WTC11 (cell line): ENCODE measurements at regions not wholly inside any gene's neighbourhood (a gene's known extent, or its start where the extent isn't known, plus 50 kb on each side); places are given as distances from the start of the nearest gene placed in this dataset.

Experiments used
- ATAC-seq: fragments of 200-7000 bp; cut with Tn5 transposase; 2 replicates; pipeline ENCODE4 v1.10.0; 2021; ENCODE audit warnings: mild to moderate bottlenecking, moderate library complexity
- CTCF ChIA-PET: fragments of 300-600 bp; sonication (Branson Sonifier 250); formaldehyde crosslinking; loops from one replicate; lab custom pipeline; 2021; ENCODE audit warnings: antibody characterized with exemption; lab: Charles Lee
- POLR2A ChIA-PET: fragments of 350-600 bp; sonication (Branson Sonifier 250); formaldehyde crosslinking; loops from one replicate; lab custom pipeline; 2021; ENCODE audit warnings: antibody characterized with exemption; lab: Charles Lee
- DNase-seq: peaks from one replicate; pipeline ENCODE4 v3.0.0; 2021; ENCODE audit warnings: low spot score
- H3K27ac Mint-ChIP-seq: 2 replicates; pipeline ENCODE4 v1.8.0; 2021; ENCODE audit warnings: mixed read lengths
- H3K27me3 Mint-ChIP-seq: 2 replicates; pipeline ENCODE4 v1.8.0; 2021; ENCODE audit warnings: low read depth, mild to moderate bottlenecking, moderate library complexity, mixed read lengths
- H3K36me3 Mint-ChIP-seq: 2 replicates; pipeline ENCODE4 v1.8.0; 2021; ENCODE audit warnings: mixed read lengths
- H3K4me1 Mint-ChIP-seq: 2 replicates; pipeline ENCODE4 v1.8.0; 2022; ENCODE audit warnings: mixed read lengths
- H3K4me3 Mint-ChIP-seq: 2 replicates; pipeline ENCODE4 v1.8.0; 2021; ENCODE audit warnings: mild to moderate bottlenecking, moderate library complexity, mixed read lengths
- H3K9me3 Mint-ChIP-seq: 2 replicates; pipeline ENCODE4 v1.8.0; 2021; ENCODE audit warnings: mixed read lengths
- ATF1 ChIP-seq: sonication (generic); formaldehyde crosslinking; IDR thresholded peaks from 2 replicates; pipeline ENCODE4 v1.8.1; 2023; ENCODE audit warnings: mild to moderate bottlenecking, moderate library complexity, missing genetic modification reagents
- E2F4 ChIP-seq: sonication (generic); formaldehyde crosslinking; IDR thresholded peaks from 2 replicates; pipeline ENCODE4 v1.8.1; 2022; ENCODE audit warnings: low read depth, mild to moderate bottlenecking, moderate library complexity, missing genetic modification reagents, borderline replicate concordance
- ELF4 ChIP-seq: sonication (generic); formaldehyde crosslinking; IDR thresholded peaks from 2 replicates; pipeline ENCODE4 v1.8.1; 2022; ENCODE audit warnings: low read depth, mild to moderate bottlenecking, moderate library complexity, missing genetic modification reagents
- EMX1 ChIP-seq: fragments of 250-450 bp; sonication (Bioruptor Pico); IDR thresholded peaks from 2 replicates; pipeline ENCODE4 v1.8.0; 2021; ENCODE audit warnings: mild to moderate bottlenecking
- ETV6 ChIP-seq: sonication (generic); formaldehyde crosslinking; IDR thresholded peaks from 2 replicates; pipeline ENCODE4 v1.8.1; 2022; ENCODE audit warnings: mild to moderate bottlenecking, missing genetic modification reagents
- KAT7 ChIP-seq: sonication (generic); formaldehyde crosslinking; IDR thresholded peaks from 2 replicates; pipeline ENCODE4 v1.8.1; 2023; ENCODE audit warnings: missing genetic modification reagents, mild to moderate bottlenecking, borderline replicate concordance
- MLX ChIP-seq: sonication (generic); formaldehyde crosslinking; IDR thresholded peaks from 2 replicates; pipeline ENCODE4 v1.8.1; 2023; ENCODE audit warnings: mild to moderate bottlenecking, missing genetic modification reagents, moderate library complexity
- MXD4 ChIP-seq: fragments of 250-450 bp; sonication (Bioruptor Pico); IDR thresholded peaks from 2 replicates; pipeline ENCODE4 v1.8.0; 2021; ENCODE audit warnings: mild to moderate bottlenecking, moderate library complexity, borderline replicate concordance
- NR1H2 ChIP-seq: sonication (generic); formaldehyde crosslinking; IDR thresholded peaks from 2 replicates; pipeline ENCODE4 v1.9.0; 2021; ENCODE audit warnings: mild to moderate bottlenecking, moderate library complexity, missing genetic modification reagents
- RELA ChIP-seq: sonication (generic); formaldehyde crosslinking; IDR thresholded peaks from 2 replicates; pipeline ENCODE4 v1.8.1; 2022; ENCODE audit warnings: missing genetic modification reagents, mild to moderate bottlenecking, borderline replicate concordance
- SMAD3 ChIP-seq: sonication (generic); formaldehyde crosslinking; IDR thresholded peaks from 2 replicates; pipeline ENCODE4 v1.8.0; 2022; ENCODE audit warnings: missing genetic modification reagents, mild to moderate bottlenecking, borderline replicate concordance
- SMAD4 ChIP-seq: sonication (generic); formaldehyde crosslinking; IDR thresholded peaks from 2 replicates; pipeline ENCODE4 v1.8.0; 2022; ENCODE audit warnings: mild to moderate bottlenecking, missing genetic modification reagents
- ZNF121 ChIP-seq: sonication (generic); formaldehyde crosslinking; IDR thresholded peaks from 2 replicates; pipeline ENCODE4 v1.8.0; 2023; ENCODE audit warnings: missing genetic modification reagents
- ZNF138 ChIP-seq: sonication (generic); formaldehyde crosslinking; conservative IDR thresholded peaks from 2 replicates; pipeline ENCODE4 v1.8.1; 2022; ENCODE audit warnings: mild to moderate bottlenecking, moderate library complexity, missing genetic modification reagents
- ZNF416 ChIP-seq: fragments of 250-450 bp; sonication (Bioruptor Pico); IDR thresholded peaks from 2 replicates; pipeline ENCODE4 v1.9.0; 2021; ENCODE audit warnings: mild to moderate bottlenecking, inconsistent platforms
- TF ChIP-seq, protein P1 (sequence below): fragments of 200-600 bp; IDR thresholded peaks from 2 replicates; pipeline ENCODE4 v1.8.0; 2022; ENCODE audit warnings: antibody characterized with exemption
- TF ChIP-seq, protein P2 (sequence below): fragments of 250-450 bp; sonication (Bioruptor Pico); IDR thresholded peaks from 2 replicates; pipeline ENCODE4 v2.1.2; 2022; ENCODE audit warnings: mild to moderate bottlenecking, moderate library complexity
- TF ChIP-seq, protein P3 (sequence below): sonication (generic); formaldehyde crosslinking; IDR thresholded peaks from 2 replicates; pipeline ENCODE4 v1.8.1; 2022; ENCODE audit warnings: missing genetic modification reagents, borderline replicate concordance

DNA sequence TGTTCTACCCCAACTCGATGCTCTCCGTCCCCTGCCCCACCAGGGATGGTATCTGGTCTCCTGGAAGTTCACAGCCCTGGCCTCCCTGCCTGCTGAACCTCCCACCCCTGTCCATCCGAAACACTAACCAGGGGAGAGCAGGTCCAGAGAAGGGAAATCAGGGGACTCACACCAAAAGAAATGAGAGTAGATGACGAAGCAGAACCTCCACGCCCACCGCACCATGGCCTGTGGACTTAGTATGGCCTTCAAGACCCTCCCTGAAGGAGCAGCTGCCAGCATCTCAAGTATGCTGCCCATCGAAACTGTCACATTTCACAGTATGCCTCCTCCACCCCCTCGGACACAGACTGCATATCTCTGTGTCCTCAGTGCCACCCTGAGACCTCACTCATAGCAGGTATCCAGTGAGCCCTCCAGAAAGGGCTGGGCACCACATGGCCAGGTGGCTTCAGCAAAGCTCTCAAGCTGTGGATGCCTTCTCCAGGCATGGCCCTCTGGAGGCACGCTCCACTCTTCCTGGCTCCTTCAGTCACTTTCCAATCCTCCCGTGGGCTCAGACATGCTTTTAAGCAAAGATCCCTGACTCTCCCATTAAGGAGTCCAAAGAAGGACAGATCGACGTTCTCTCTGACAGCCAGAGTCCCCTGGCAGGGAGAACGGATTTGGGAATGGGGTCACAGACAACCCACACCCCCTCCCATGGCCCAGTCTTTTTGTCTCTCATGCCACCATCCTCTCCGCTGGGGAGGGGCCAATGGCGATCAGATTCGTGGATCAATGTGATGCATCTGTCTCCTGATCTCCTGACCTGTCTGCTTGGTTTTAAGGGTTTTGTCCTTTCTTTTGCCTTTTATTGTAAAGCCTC is 158.4 kb downstream of the ANKRD60 start:
- H3K36me3 Mint-ChIP-seq = no peaks in the 10 kb centered on the region
- no peak overlapping the region for H3K27ac Mint-ChIP-seq
- no peak overlapping the region for H3K4me3 Mint-ChIP-seq
- peaks cover 8% of the 10 kb centered on the region for H3K4me1 Mint-ChIP-seq
- DNase-seq (no peak), ATAC-seq (no peak)
- TF ChIP-seq RELA (CRISPR knock-in tag) (no peak), SMAD3 (CRISPR knock-in tag) (no peak), MXD4 (CRISPR knock-in tag) (no peak), E2F4 (CRISPR knock-in tag) (no peak), ZNF121 (CRISPR knock-in tag) (no peak)
- TF ChIP-seq, protein P1, sequence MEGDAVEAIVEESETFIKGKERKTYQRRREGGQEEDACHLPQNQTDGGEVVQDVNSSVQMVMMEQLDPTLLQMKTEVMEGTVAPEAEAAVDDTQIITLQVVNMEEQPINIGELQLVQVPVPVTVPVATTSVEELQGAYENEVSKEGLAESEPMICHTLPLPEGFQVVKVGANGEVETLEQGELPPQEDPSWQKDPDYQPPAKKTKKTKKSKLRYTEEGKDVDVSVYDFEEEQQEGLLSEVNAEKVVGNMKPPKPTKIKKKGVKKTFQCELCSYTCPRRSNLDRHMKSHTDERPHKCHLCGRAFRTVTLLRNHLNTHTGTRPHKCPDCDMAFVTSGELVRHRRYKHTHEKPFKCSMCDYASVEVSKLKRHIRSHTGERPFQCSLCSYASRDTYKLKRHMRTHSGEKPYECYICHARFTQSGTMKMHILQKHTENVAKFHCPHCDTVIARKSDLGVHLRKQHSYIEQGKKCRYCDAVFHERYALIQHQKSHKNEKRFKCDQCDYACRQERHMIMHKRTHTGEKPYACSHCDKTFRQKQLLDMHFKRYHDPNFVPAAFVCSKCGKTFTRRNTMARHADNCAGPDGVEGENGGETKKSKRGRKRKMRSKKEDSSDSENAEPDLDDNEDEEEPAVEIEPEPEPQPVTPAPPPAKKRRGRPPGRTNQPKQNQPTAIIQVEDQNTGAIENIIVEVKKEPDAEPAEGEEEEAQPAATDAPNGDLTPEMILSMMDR = no peak
- TF ChIP-seq, protein P2, sequence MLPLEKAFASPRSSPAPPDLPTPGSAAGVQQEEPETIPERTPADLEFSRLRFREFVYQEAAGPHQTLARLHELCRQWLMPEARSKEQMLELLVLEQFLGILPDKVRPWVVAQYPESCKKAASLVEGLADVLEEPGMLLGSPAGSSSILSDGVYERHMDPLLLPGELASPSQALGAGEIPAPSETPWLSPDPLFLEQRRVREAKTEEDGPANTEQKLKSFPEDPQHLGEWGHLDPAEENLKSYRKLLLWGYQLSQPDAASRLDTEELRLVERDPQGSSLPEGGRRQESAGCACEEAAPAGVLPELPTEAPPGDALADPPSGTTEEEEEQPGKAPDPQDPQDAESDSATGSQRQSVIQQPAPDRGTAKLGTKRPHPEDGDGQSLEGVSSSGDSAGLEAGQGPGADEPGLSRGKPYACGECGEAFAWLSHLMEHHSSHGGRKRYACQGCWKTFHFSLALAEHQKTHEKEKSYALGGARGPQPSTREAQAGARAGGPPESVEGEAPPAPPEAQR (CRISPR knock-in tag) = no peak
- TF ChIP-seq, protein P3, sequence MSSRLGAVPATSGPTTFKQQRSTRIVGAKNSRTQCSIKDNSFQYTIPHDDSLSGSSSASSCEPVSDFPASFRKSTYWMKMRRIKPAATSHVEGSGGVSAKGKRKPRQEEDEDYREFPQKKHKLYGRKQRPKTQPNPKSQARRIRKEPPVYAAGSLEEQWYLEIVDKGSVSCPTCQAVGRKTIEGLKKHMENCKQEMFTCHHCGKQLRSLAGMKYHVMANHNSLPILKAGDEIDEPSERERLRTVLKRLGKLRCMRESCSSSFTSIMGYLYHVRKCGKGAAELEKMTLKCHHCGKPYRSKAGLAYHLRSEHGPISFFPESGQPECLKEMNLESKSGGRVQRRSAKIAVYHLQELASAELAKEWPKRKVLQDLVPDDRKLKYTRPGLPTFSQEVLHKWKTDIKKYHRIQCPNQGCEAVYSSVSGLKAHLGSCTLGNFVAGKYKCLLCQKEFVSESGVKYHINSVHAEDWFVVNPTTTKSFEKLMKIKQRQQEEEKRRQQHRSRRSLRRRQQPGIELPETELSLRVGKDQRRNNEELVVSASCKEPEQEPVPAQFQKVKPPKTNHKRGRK (CRISPR knock-in tag) = no peak
- POLR2A ChIA-PET = no interaction called here
- CTCF ChIA-PET = interaction anchor here (1.2 kb wide), 1 partner anchor 17 kb away, joined by 3 read pairs; no protein-coding TSS in a partner anchor
- H3K27me3 Mint-ChIP-seq = no peaks in the 10 kb centered on the region; the same call in none of the 2 replicates
- H3K9me3 Mint-ChIP-seq = peaks cover 5% of the 10 kb centered on the region; the same call in 1 of the 2 replicates

DNA sequence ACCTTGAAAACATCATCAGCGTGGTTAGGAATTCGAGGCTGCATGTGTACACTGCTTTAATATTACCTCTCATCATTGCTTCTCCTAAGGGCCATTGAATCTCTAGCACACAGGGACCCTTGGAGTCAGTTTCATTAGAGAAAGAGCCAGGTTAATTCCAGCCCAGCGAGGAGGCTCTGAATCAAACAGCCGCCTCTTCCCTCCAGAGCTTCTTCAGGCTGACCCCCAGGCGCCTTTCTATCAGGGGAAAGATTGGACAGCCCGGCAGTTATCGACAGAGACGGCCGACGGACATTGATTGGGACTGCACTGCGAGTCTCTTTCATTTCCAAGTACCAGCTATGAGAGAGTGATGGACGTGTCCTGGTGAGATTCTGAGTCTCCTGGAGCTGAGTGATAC is 159.2 kb downstream of the ANKRD60 start:
- ATAC-seq = no peak
- H3K27me3 Mint-ChIP-seq = no peaks in the 10 kb centered on the region; the same call in none of the 2 replicates
- POLR2A ChIA-PET = no interaction called here

DNA sequence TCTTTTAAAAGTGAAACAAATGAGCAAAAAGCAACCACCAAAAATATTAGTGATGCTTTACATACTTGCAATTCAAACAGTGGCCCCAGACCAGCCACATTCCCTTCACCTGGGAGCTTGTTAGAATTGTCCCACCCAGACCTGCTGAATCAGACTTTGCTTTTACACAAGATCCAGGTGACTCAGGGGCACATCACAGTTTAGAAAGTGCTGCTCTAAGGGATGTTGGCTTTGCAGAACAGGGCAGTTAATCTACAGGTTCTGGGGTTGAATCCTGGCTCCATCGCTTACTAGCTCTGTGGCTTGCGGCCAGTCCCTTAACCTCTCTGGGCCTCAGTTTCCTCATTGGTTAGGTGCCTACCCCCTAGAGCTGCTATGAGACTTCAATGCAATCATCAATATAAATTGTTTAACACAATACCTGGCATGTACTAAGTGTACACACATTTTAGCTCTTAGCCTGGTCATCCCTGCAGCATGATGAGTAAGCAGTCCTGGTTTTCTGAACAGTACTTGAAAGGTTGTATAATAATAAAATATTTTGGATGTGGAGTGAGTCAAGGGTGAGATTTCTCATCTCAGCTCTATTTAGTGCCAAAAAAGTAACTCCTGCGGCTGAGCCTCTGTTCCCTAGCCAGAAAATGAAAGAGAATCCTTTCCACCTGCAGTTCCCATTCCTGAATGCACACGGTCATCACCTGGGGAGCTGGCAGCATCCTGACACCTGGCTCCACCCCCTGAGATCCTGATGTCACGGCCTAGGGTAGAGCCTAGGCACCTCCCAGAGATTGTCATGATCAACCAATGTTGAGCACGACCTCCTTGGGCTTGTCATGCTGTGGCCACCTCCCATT is 162.7 kb downstream of the ANKRD60 start:
- no peaks in the 10 kb centered on the region; the same call in none of the 2 replicates for H3K27me3 Mint-ChIP-seq
- ChIA-PET CTCF (interaction anchor here (1.0 to 1.3 kb wide), 2 partner anchors 22 to 443 kb away, joined by 4 to 7 read pairs; no protein-coding TSS in a partner anchor), POLR2A (no interaction called here)
- no peak overlapping the region for H3K4me3 Mint-ChIP-seq
- H3K4me1 Mint-ChIP-seq = no peaks in the 10 kb centered on the region
- peaks cover 2% of the 10 kb centered on the region; the same call in 1 of the 2 replicates for H3K36me3 Mint-ChIP-seq
- H3K27ac Mint-ChIP-seq = no peak overlapping the region
- DNase-seq = no peak
- peaks cover 19% of the 10 kb centered on the region for H3K9me3 Mint-ChIP-seq
- TF ChIP-seq ELF4 (CRISPR knock-in tag) (no peak), KAT7 (CRISPR knock-in tag) (no peak), EMX1 (CRISPR knock-in tag) (no peak), ETV6 (CRISPR knock-in tag) (no peak), MLX (CRISPR knock-in tag) (no peak), RELA (CRISPR knock-in tag) (no peak), SMAD4 (CRISPR knock-in tag) (no peak), NR1H2 (no peak), ZNF138 (CRISPR knock-in tag) (no peak), ATF1 (CRISPR knock-in tag) (no peak)
- peak; percentile 82 for ATAC-seq

More for the DNA sequence above, 159.2 kb downstream of the ANKRD60 start:
- peaks cover 4% of the 10 kb centered on the region for H3K4me1 Mint-ChIP-seq
- no peak for DNase-seq
- H3K4me3 Mint-ChIP-seq = no peak overlapping the region
- no peaks in the 10 kb centered on the region for H3K36me3 Mint-ChIP-seq
- CTCF ChIA-PET = interaction anchor here (1.2 kb wide), 1 partner anchor 18 kb away, joined by 3 read pairs; no protein-coding TSS in a partner anchor
- no peak overlapping the region for H3K27ac Mint-ChIP-seq
- peaks cover 5% of the 10 kb centered on the region; the same call in 1 of the 2 replicates for H3K9me3 Mint-ChIP-seq
- TF ChIP-seq ZNF416 (CRISPR knock-in tag) (no peak), ATF1 (CRISPR knock-in tag) (no peak), MLX (CRISPR knock-in tag) (no peak)
